GM21528 (cell line): ENCODE measurements at regions not wholly inside any gene's neighbourhood (a gene's known extent, or its start where the extent isn't known, plus 50 kb on each side); places are given as distances from the start of the nearest gene placed in this dataset.
"Not testable (repeated sequence)": the region's sequence is repeated elsewhere in the genome, so short reads cannot be mapped to it uniquely, and the experiment has no call there.

Source experiments
- ATAC-seq: cut with Tn5 transposase; IDR thresholded peaks from one replicate; pipeline ENCODE4 v1.9.1; 2021; ENCODE audit warnings: mild to moderate bottlenecking, moderate library complexity; ENCODE audit not compliant: unreplicated experiment, low FRiP score

- ATAC-seq: peak; percentile 99
Measured at GRCh38 chr9:117936185-117937130, 232.3 kb downstream of the TLR4 start.

DNA sequence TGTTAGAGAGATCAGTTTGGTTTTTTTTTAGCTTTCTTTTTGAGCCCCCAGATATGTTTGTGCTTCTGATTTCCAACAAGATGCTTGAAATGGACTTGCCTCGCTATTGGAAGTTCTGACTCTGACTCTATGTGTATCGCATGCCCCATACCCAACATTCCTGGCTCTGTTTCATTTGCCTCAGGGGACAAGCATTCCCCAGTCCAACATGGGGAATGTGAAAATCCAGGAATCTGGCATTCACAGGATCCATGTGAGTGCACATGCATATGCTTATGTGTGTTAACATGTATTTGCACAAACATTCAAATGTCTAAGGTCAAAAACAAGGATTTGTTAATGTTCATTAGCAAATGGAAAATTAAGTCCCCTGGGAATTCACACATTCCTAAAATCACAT, 233.9 kb downstream of the TLR4 start:
- ATAC-seq: no peak

DNA sequence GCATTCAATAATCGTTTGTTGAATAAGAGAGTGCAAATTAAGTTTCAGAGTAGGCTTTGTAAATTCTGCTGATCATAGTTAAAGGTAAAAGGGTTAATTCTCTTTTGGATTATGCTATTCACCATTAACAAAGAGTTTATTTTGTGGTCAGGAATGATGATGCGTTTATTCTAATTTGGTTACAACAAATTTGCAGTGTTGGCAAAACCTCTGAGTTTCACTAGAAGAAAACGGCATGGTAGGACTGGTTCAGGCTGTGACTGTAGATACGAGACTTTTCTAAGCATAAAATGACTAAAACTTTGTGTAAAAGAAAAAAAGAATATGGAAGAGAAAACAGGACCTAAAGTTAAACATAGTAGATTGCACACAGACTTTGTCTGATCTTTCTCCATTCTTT, 234.7 kb downstream of the TLR4 start:
- ATAC-seq: no peak

DNA sequence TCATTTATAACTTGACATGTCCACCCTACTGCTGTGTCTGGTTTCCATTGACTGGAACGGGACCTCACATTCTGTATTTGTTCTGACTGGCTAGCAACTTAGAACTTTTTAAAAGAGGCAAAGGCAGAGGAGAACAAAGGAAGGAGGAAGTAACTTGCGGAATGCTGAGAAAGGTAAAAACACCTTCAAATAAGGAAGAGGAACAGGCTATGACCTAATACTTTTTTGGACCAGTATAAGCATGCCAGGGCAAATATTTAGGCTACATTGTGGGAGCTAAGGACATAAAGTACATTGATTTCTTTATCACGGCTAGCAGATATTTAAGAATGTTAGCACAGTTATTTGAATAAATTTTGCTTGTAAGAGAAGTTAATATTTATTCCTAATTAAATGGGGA, 240.5 kb downstream of the TLR4 start:
- ATAC-seq: not testable (repeated sequence)

DNA sequence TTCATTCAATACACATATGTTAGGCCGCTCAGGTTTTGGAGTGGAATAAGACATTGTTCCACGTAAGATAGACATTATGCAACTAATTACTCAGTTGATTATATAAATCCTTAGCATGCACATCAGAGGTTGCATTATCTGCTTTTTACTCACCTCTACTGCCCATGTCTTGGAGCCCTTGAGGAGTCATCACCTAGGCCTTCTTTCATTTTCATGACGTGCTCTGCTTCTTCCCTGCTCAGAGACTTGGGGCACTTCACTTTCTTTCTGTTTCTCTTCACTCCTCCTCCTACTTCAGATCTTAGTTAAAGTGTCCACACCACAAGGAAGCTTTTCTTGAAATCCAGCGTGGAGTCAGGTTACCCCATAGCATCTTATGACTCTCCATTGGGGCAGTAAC, 241.1 kb downstream of the TLR4 start:
- ATAC-seq: no peak

DNA sequence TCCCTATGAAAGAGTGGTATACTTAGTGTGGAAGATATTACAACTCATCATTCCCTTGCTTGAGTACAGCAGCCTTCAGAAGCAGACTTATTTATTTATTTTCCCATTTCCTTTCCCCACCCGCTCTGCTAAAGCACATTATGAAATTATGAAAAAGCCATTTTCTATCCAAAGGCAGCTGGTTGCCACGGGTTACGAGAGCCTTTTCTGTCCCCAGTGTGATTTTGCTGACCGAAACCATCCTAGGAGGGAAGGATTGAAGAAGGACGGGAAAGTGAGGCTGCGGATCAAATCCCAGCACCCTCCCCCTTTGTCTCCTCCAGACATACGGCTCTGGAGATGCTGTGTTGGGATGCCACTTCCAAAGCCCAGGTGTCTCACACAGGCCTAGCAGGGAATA, 246.9 kb downstream of the TLR4 start:
- ATAC-seq: no peak

DNA sequence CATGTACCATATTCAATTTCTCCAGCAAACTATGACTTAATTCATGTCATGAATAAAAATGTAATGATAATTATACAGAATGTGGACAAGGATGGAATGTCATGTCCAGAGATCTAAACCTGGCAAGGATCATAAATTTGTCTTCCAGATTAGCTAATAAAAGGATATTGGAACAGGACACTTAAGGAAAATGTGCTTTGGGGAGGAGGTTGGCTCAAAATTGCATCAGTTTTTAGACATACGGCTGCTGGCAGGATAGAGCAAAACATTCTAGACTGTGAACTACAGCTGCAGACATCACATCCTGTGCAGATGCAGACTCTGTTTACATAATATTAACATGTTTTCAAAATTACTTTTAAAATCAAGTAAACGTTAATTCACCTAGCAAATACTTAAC, 248.4 kb downstream of the TLR4 start:
- no peak for ATAC-seq

DNA sequence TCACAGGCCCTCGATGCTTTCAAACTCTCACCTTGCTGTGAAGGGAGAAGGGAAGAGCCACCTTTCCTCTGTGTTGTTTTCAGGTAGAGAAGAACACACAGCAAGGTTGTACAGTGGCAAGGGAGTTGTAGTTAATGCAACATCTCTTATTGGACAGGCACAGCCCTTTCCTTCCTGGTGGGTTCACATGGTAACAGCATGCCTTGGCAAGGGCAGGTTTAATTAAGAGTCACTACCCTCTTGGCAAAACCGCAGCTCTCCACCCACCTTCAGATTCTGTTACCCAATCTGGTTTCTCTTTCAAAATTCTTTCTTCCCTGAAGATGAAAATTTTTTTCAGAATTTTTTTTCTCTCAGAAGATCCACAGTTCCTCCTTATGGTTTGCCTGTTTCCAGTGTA, 253.1 kb downstream of the TLR4 start:
- ATAC-seq: no peak

- ATAC-seq: no peak
Measured at GRCh38 chr9:117958726-117959125, 254.5 kb downstream of the TLR4 start.

DNA sequence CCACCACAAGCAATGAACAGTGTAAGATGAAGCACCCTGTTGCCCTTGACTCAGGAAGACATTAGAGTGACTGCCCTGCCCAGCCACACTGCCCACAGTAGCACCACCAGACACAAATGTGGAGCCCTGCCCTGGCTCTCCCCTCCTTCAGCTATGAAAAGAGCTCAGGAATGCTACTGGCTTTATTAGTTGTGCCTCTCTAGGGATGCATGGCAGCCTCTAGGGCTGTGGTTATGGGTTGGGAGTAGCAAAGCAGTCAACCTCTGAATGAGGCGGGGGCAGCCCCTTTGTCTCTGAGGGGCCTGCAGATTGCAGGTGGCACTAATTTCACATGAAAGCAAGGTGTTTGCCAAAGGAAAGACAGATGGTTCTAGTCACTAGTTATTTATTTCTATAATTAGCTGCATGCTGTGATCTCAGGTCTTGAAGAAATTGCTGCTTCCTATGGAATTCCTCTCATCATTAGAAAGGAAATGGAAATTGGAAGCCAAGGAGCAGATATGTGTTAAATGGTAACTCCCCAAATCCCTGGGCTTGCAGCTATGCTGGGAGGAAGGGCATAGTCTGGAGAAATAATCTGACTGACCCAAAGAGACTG, 259.4 kb downstream of the TLR4 start:
- no peak for ATAC-seq

- no peak for ATAC-seq
Measured at GRCh38 chr9:117970276-117971050, 266.3 kb downstream of the TLR4 start.

- ATAC-seq: no peak
Measured at GRCh38 chr9:117974108-117974507, 269.9 kb downstream of the TLR4 start.

DNA sequence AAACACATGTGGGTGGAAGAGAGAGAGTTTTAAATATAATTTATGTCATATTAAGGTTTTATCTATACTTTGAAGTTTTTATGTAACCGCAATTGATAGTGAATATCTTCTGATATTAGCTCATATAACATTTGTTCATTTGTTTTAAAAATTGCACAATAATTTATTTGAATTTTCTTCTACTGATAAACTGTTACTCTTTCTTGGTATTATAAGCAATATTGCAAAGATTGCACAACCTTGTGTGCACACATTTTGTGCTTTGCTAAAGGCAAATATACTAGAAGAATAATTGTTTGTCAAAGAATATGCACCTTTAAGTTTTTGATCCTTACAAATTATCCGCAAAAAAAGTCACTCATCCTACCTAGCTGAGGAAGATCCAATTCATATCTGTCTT, 275.7 kb downstream of the TLR4 start:
- no peak for ATAC-seq

GRCh38 chr9:117987945-117988344, 283.7 kb downstream of the TLR4 start:
- no peak for ATAC-seq

DNA sequence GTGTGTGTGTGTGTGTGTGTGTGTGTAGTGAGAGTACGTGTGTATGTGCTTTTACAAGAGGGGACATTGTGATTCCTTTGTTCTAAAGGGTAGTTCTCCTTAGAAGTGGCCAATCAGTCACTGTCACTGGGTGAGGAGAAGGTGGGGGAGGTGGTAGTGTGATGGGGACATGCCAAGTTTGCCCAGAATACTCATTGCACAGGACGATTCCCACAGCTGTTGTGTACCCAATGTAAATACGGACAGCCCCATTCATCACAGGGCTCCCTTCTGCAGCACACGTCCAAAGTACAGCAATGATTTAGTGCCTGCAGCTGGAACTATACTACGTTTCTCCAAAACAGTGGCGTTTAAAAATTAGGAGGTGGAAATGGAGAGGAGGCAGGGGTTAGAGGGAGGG, 287.8 kb downstream of the TLR4 start:
- ATAC-seq: no peak

DNA sequence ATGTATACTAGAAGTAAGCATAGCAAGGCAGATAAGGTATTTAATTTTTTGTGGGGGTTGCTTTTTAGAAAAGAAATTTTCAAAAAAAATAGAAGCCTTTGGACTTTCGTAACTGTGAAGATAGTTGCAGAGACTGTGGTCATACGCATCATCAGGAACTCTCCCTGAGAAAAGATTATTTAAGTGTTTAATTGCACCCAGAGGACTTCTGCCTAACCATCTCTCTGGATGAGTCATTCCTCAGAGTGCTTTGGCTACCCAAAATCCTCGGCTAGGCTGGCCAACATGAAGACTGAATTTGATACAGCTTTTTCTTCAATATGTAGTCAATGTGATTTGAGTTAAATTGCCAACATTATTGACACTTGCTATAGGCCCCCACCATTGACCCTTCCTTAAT, 296.4 kb downstream of the TLR4 start:
- no peak for ATAC-seq

GRCh38 chr9:118003240-118003639, 299.0 kb downstream of the TLR4 start:
- ATAC-seq: no peak

DNA sequence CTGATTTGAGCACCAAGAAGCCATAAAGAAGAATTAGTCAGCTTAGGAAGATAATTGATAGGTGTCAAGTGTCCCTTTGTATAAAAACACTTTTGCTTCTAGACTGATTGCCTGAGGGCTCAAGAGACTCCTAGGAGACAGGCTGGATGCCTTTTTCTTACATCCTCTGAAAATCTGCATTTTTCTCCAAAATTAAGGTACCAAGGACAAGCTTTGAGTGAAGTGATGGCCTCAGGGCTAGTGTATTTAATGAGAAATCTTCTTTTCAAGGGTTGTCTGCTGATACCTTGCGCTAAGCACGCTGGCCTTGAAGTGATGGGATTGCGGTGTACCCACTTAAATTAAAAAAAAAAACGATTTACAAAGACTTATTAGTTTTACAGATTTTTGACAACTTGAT, 304.0 kb downstream of the TLR4 start:
- ATAC-seq: no peak

DNA sequence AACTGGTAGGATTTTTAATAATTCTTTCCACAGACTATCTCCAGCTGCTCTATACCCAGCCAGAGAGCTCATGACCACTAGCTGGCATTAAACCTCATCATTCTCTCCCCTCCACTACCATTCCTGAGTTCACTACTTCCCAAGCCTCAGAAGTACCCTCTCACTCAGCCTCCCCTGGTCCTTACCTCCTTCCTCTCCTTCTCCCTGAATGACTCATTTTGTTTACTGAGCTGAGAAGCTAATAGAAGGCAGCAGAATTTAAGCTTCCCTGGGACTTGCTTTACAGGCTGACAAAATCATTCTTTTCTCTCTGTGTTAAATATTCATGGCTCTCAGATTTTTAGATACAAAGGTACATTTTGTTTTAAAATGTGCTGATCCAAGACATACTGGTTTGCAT, 305.4 kb downstream of the TLR4 start:
- ATAC-seq: no peak

DNA sequence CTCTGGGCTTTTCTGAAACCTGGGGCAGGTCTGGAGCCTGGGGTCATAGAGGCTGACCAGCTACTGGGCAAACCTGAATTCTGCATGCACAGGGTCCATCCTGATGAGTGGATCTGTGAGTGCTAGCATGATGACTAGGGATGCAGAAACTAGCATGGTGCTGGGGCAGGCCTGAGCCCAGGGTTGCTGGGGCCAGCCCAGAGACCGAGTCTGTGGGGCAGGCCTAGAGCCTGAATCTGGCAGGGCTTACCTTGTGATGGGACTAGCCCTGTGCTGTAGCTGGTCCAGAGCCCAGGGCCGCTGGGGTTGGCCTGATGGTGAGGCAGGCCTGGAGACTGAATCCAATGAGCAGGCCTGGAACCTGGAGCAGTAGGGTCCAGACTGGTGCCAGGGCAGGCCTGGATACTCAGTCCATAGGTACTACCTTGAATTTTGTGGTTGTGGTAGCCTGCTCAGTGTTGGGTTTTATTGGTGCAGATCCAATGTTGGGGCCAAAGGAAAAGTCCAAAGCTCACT, 313.5 kb downstream of the TLR4 start:
- ATAC-seq: no peak

DNA sequence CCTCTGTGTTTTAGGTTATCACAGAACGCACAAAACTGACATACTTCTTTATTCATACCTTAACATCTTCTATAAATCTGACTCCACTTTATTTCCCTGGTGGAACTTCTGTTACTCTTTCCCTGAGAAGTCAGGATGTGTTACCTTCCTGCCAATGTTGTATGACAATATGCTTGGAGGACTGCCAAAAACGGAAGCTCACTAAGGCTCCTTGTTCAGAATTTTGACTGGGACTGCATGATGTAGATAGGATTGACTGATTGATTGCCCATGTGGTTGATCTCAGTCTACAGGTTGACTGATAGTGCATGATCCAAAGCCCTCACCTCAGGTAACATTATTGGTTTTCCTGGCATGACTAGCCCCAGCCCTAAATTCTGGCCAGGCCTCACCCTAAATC, 319.4 kb downstream of the TLR4 start:
- ATAC-seq: no peak
